ENCODE measurements at regions not wholly inside any gene's neighbourhood (a gene's known extent, or its start where the extent isn't known, plus 50 kb on each side); places are given as distances from the start of the nearest gene placed in this dataset.

GRCh38 chr4:3820016-3820805 lies 54.0 kb downstream of the ADRA2C start:
- TF ChIP-seq POLR2A (IDR thresholded peaks at IDR 0.05) (no peak), CTCF (IDR thresholded peaks at IDR 0.05) (no peak), POLR2AphosphoS5 (IDR thresholded peaks at IDR 0.05) (no peak)

Measured in prostate gland (tissue), 2 donors.